Gastrocnemius medialis (tissue), 4 donors: ENCODE measurements at regions not wholly inside any gene's neighbourhood (a gene's known extent, or its start where the extent isn't known, plus 50 kb on each side); places are given as distances from the start of the nearest gene placed in this dataset.

Experiments used
- ATAC-seq, 2 donors: fragments of 150-250 bp; one replicate each; pipeline ENCODE4 v1.9.1; 2016
- DNase-seq, 2 donors: peaks; one replicate each; pipeline ENCODE4 v3.0.0-alpha.2; 2019
- H3K27ac ChIP-seq, 4 donors: fragments of 200-600 bp; sonication (generic); 1 replicate in 1 of 4; 2 replicates in 3 of 4; pipeline ENCODE4 v1.5.1; 2016 to 2018; ENCODE audit warnings: mild to moderate bottlenecking in 2 of 4, moderate library complexity in 1 of 4
- H3K27me3 ChIP-seq, 3 donors: fragments of 200-600 bp; sonication (generic) in 2 of 3; 1 replicate in 1 of 3; 2 replicates in 2 of 3; pipeline versions ENCODE4 v1.5.1 to v1.6.0; 2016 to 2019; ENCODE audit warnings: mild to moderate bottlenecking in 1 of 3, moderate library complexity in 1 of 3
- H3K36me3 ChIP-seq, 2 donors: fragments of 200-600 bp; sonication (generic) in 1 of 2; one replicate each; pipeline ENCODE4 v1.5.1; 2017 to 2018
- H3K4me1 ChIP-seq, 2 donors: fragments of 200-600 bp; sonication (generic) in 1 of 2; one replicate each; pipeline ENCODE4 v1.5.1; 2016 to 2017; ENCODE audit warnings: mild to moderate bottlenecking in 2 of 2
- H3K4me3 ChIP-seq, 4 donors: fragments of 200-600 bp; sonication (generic) in 3 of 4; 1 replicate in 1 of 4; 2 replicates in 3 of 4; pipeline ENCODE4 v1.5.1; 2016 to 2019; ENCODE audit warnings: mild to moderate bottlenecking in 2 of 4
- H3K9me3 ChIP-seq, 3 donors: fragments of 200-600 bp; sonication (generic) in 2 of 3; 1 replicate in 1 of 3; 2 replicates in 2 of 3; pipeline ENCODE4 v1.5.1; 2016 to 2019
- POLR2A ChIP-seq, 2 donors: fragments of 450-650 bp; IDR thresholded peaks; one replicate each; pipeline ENCODE4 v1.6.1; 2017; ENCODE audit warnings: antibody characterized with exemption in 2 of 2, mild to moderate bottlenecking in 2 of 2, moderate library complexity in 2 of 2
- in situ Hi-C, 4 donors: fragments of 200-750 bp; cut with MboI; loops; one replicate each; pipeline versions ENCODE4 v1.15.0 to v1.8.0; 2017; ENCODE audit warnings: low sequenced_read_pairs in 4 of 4
- intact Hi-C: fragments of 100-400 bp; cut with DNase I; formaldehyde crosslinking; loops from one replicate; pipeline ENCODE4 v1.15.1; 2023; ENCODE audit warnings: low total_unique reads
- TF ChIP-seq, protein P1 (sequence below), 5 experiments: fragments of 450-650 bp in 3 of 5; fragments of 200-600 bp in 2 of 5; sonication (generic) in 2 of 5; IDR thresholded peaks in 4 of 5; conservative IDR thresholded peaks in 1 of 5; 1 replicate in 4 of 5; 2 replicates in 1 of 5; pipeline ENCODE4 v1.5.1; 2016 to 2019; ENCODE audit warnings: antibody characterized with exemption in 5 of 5, mild to moderate bottlenecking in 3 of 5, moderate library complexity in 3 of 5

DNA sequence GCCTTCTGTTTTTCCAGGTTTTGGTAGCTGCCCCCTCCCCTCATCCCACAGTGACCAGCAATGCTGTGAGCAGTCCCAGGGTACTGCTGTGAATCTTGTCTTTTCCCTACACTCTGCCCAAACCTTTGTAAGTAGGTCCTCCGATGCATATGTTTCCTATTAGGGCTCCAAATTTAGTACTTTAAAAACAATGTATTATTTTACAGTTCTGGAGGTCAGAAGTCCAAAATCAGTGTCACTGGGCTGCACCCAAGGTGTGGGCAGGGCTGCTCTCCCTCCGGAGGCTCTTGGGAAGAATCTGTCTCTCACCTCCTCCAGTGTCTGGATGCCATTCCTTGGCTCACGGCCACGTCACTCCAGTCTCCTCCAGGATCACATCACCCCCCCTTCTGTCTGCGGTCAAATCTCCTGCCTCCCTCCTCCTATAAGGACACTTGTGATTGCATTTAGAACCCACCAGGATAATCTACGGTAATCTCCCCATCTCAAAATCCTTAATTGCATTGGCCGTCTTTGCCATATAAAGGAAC is 208.5 kb downstream of the SH3BP4 start:
- H3K9me3 ChIP-seq, result no peaks in the 10 kb centered on the region
- no peak overlapping the region for H3K27ac ChIP-seq
- no peaks in the 10 kb centered on the region for H3K27me3 ChIP-seq
- ATAC-seq, result no peak
- no peaks in the 10 kb centered on the region for H3K4me1 ChIP-seq
- no peaks in the 10 kb centered on the region for H3K36me3 ChIP-seq
- intact Hi-C loops, result no loop called here
- DNase-seq, result no peak
- in situ Hi-C loops, result no loop called here
- TF ChIP-seq POLR2A (IDR thresholded peaks at IDR 0.05), result no peak
- TF ChIP-seq, protein P1, sequence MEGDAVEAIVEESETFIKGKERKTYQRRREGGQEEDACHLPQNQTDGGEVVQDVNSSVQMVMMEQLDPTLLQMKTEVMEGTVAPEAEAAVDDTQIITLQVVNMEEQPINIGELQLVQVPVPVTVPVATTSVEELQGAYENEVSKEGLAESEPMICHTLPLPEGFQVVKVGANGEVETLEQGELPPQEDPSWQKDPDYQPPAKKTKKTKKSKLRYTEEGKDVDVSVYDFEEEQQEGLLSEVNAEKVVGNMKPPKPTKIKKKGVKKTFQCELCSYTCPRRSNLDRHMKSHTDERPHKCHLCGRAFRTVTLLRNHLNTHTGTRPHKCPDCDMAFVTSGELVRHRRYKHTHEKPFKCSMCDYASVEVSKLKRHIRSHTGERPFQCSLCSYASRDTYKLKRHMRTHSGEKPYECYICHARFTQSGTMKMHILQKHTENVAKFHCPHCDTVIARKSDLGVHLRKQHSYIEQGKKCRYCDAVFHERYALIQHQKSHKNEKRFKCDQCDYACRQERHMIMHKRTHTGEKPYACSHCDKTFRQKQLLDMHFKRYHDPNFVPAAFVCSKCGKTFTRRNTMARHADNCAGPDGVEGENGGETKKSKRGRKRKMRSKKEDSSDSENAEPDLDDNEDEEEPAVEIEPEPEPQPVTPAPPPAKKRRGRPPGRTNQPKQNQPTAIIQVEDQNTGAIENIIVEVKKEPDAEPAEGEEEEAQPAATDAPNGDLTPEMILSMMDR (IDR thresholded peaks at IDR 0.05 in 4 of 5, conservative IDR thresholded peaks at IDR 0.05 in 1 of 5), result no peak
- no peak overlapping the region for H3K4me3 ChIP-seq

DNA sequence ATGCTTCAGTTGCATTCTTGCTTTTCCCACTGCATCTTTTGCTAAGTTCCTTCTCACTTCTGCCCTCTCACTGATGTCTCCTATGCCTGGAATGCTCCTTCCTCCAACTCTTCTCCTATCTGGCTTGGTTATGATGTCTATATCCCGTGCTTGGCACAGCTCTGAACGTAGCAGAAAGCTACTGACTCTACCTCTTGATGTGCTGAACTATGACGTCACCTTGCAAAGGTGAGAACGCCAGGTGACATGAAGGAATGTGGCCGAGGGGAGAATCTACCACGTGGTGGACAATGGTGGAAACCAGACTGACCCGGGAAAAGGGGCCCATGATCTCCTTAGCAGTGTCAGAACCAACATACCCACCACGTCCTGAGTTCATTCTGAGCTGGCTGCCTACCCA is 209.7 kb downstream of the SH3BP4 start:
- DNase-seq (no peak), ATAC-seq (no peak)
- TF ChIP-seq, protein P1 (IDR thresholded peaks at IDR 0.05 in 4 of 5, conservative IDR thresholded peaks at IDR 0.05 in 1 of 5), result no peak
- TF ChIP-seq POLR2A (IDR thresholded peaks at IDR 0.05), result no peak
- Histone ChIP-seq H3K27ac (no peak overlapping the region), H3K4me3 (no peak overlapping the region), H3K9me3 (no peaks in the 10 kb centered on the region), H3K27me3 (no peaks in the 10 kb centered on the region), H3K36me3 (no peaks in the 10 kb centered on the region), H3K4me1 (no peaks in the 10 kb centered on the region)
- in situ Hi-C loops (no loop called here), intact Hi-C loops (no loop called here)

- Histone ChIP-seq H3K4me3 (no peak overlapping the region), H3K36me3 (no peaks in the 10 kb centered on the region), H3K27ac (no peak overlapping the region), H3K4me1 (no peaks in the 10 kb centered on the region), H3K9me3 (no peaks in the 10 kb centered on the region), H3K27me3 (no peaks in the 10 kb centered on the region)
- TF ChIP-seq POLR2A (IDR thresholded peaks at IDR 0.05), result no peak
- TF ChIP-seq, protein P1 (IDR thresholded peaks at IDR 0.05 in 4 of 5, conservative IDR thresholded peaks at IDR 0.05 in 1 of 5), result no peak
- DNase-seq, result no peak
- in situ Hi-C loops, result no loop called here
- no peak for ATAC-seq
- intact Hi-C loops, result no loop called here
Measured at GRCh38 chr2:235162082-235162836, 210.4 kb downstream of the SH3BP4 start.

GRCh38 chr2:235162837-235163197 is 211.0 kb downstream of the SH3BP4 start:
- in situ Hi-C loops, result no loop called here
- H3K27me3 ChIP-seq, result no peaks in the 10 kb centered on the region
- H3K27ac ChIP-seq, result no peak overlapping the region
- H3K4me1 ChIP-seq, result no peaks in the 10 kb centered on the region
- intact Hi-C loops, result no loop called here
- ATAC-seq (no peak), DNase-seq (no peak)
- H3K36me3 ChIP-seq, result no peaks in the 10 kb centered on the region
- H3K9me3 ChIP-seq, result no peaks in the 10 kb centered on the region
- TF ChIP-seq POLR2A (IDR thresholded peaks at IDR 0.05), result no peak
- TF ChIP-seq, protein P1 (IDR thresholded peaks at IDR 0.05 in 4 of 5, conservative IDR thresholded peaks at IDR 0.05 in 1 of 5), result no peak
- no peak overlapping the region for H3K4me3 ChIP-seq
